ENCODE measurements at regions not wholly inside any gene's neighbourhood (a gene's known extent, or its start where the extent isn't known, plus 50 kb on each side); places are given as distances from the start of the nearest gene placed in this dataset.

GRCh38 chr1:234996245-234996757 lies 132.3 kb downstream of the TOMM20 start:
- DNase-seq (ENCODE audit: low read depth), result no peak
- TF ChIP-seq CTCF (conservative IDR thresholded peaks at IDR 0.05; ENCODE audit: low read depth, low read length), result no peak

GRCh38 chr1:234994436-234995295 lies 134.0 kb downstream of the TOMM20 start:
- H3K4me3 ChIP-seq (ENCODE audit: low read depth, low read length), result no peak overlapping the region
- TF ChIP-seq CTCF (conservative IDR thresholded peaks at IDR 0.05; ENCODE audit: low read depth, low read length), result no peak
- DNase-seq (ENCODE audit: low read depth), result no peak

More at GRCh38 chr1:234996245-234996757, 132.3 kb downstream of the TOMM20 start:
- H3K4me3 ChIP-seq (ENCODE audit: low read depth, low read length), result no peak overlapping the region

GRCh38 chr1:234992065-234992464 lies 136.6 kb downstream of the TOMM20 start:
- DNase-seq (ENCODE audit: low read depth), result no peak
- H3K4me3 ChIP-seq (ENCODE audit: low read depth, low read length), result no peak overlapping the region
- no peak for TF ChIP-seq CTCF (conservative IDR thresholded peaks at IDR 0.05; ENCODE audit: low read depth, low read length)

GRCh38 chr1:234990874-234991801 lies 137.5 kb downstream of the TOMM20 start:
- TF ChIP-seq CTCF (conservative IDR thresholded peaks at IDR 0.05; ENCODE audit: low read depth, low read length), result no peak
- no peak for DNase-seq (ENCODE audit: low read depth)
- H3K4me3 ChIP-seq (ENCODE audit: low read depth, low read length), result no peak overlapping the region

- no peak overlapping the region for H3K4me3 ChIP-seq (ENCODE audit: low read depth, low read length)
- no peak for TF ChIP-seq CTCF (conservative IDR thresholded peaks at IDR 0.05; ENCODE audit: low read depth, low read length)
- DNase-seq (ENCODE audit: low read depth), result no peak
These were observed 138.3 kb downstream of the TOMM20 start for GRCh38 chr1:234990328-234990675.

GRCh38 chr1:234989479-234990327 lies 138.9 kb downstream of the TOMM20 start:
- DNase-seq (ENCODE audit: low read depth), result no peak
- H3K4me3 ChIP-seq (ENCODE audit: low read depth, low read length), result no peak overlapping the region
- no peak for TF ChIP-seq CTCF (conservative IDR thresholded peaks at IDR 0.05; ENCODE audit: low read depth, low read length)

Measured in epithelial cell of proximal tubule (primary cell).